Right lobe of liver (tissue), 6 donors: ENCODE measurements at regions not wholly inside any gene's neighbourhood (a gene's known extent, or its start where the extent isn't known, plus 50 kb on each side); places are given as distances from the start of the nearest gene placed in this dataset.
A peak's percentile ranks its signal among the peaks of the same experiment; 100 is the strongest.
"Not testable (repeated sequence)": the region's sequence is repeated elsewhere in the genome, so short reads cannot be mapped to it uniquely, and the experiment has no call there.

Source experiments
- ATAC-seq, 4 donors: fragments of 200-7000 bp; cut with Tn5 transposase; one replicate each; pipeline ENCODE4 v1.9.1; 2020; ENCODE audit warnings: mild to moderate bottlenecking in 4 of 4, moderate library complexity in 4 of 4
- DNase-seq, 3 donors: peaks; one replicate each; pipeline ENCODE4 v3.0.0-alpha.2; 2020
- H3K27ac ChIP-seq, 3 donors: fragments of 200-600 bp; one replicate each; pipeline ENCODE4 v1.8.0; 2022
- H3K27me3 ChIP-seq, 2 donors: fragments of 200-600 bp; one replicate each; pipeline ENCODE4 v1.8.0; 2022
- H3K36me3 ChIP-seq, 4 donors: fragments of 200-600 bp; sonication (generic) in 1 of 4; one replicate each; pipeline versions ENCODE4 v1.5.1 to v1.8.0; 2017 to 2022; ENCODE audit warnings: control low read depth in 1 of 4
- H3K4me1 ChIP-seq, 4 donors: fragments of 200-600 bp; sonication (generic) in 1 of 4; one replicate each; pipeline versions ENCODE4 v1.5.1 to v1.8.0; 2017 to 2022; ENCODE audit warnings: control low read depth in 1 of 4
- H3K4me3 ChIP-seq, 3 donors: fragments of 200-600 bp; one replicate each; pipeline ENCODE4 v1.8.0; 2022
- H3K9me3 ChIP-seq, 4 donors: fragments of 200-600 bp; sonication (generic) in 1 of 4; one replicate each; pipeline versions ENCODE4 v1.5.1 to v1.8.0; 2017 to 2022; ENCODE audit warnings: control low read depth in 1 of 4
- CTCF ChIP-seq, 4 donors: fragments of 200-600 bp in 3 of 4; fragments of 450-650 bp in 1 of 4; IDR thresholded peaks; one replicate each; pipeline versions ENCODE4 v1.5.1 to v1.8.0; 2016 to 2022; ENCODE audit warnings: antibody characterized with exemption in 4 of 4, mild to moderate bottlenecking in 2 of 4
- POLR2A ChIP-seq: fragments of 450-650 bp; IDR thresholded peaks from one replicate; pipeline ENCODE4 v1.6.1; 2017; ENCODE audit warnings: antibody characterized with exemption, mild to moderate bottlenecking
- WGBS: methylation state at CpG from one replicate; pipeline ENCODE4 v1.1.6; 2018; ENCODE audit warnings: low coverage, low lambda C conversion rate; ENCODE audit not compliant: insufficient coverage; ENCODE audit errors: missing lambda C conversion rate; 5-methylcytosine and 5-hydroxymethylcytosine counted together
- intact Hi-C, 2 donors: fragments of 100-400 bp; cut with DNase I; formaldehyde crosslinking; loops; one replicate each; pipeline versions ENCODE4 v1.11.2 to v1.14.1; 2022
- donor health status: DM: no; HTN: yes; CAD: no.
- donor health status: DM: no; HTN: no; CAD: no.
- donor health status: DM: no; HTN: no; CAD: no.
- donor health status: DM: no; HTN: yes; CAD: no.
- donor health status: DM: no; HTN: yes; CAD: no.

GRCh38 chrX:129092757-129093156 is 430.5 kb downstream of the SMARCA1 start:
- H3K27ac ChIP-seq, result no peak overlapping the region
- intact Hi-C loops, result no loop called here
- no peak overlapping the region for H3K4me3 ChIP-seq
- no peak for TF ChIP-seq POLR2A
- TF ChIP-seq CTCF (IDR thresholded peaks at IDR 0.05), result no peak
- H3K9me3 ChIP-seq, result no peaks in the 10 kb centered on the region
- H3K4me1 ChIP-seq, result no peaks in the 10 kb centered on the region
- ATAC-seq, result no peak
- no peaks in the 10 kb centered on the region for H3K27me3 ChIP-seq
- no peak for DNase-seq
- no peaks in the 10 kb centered on the region for H3K36me3 ChIP-seq

DNA sequence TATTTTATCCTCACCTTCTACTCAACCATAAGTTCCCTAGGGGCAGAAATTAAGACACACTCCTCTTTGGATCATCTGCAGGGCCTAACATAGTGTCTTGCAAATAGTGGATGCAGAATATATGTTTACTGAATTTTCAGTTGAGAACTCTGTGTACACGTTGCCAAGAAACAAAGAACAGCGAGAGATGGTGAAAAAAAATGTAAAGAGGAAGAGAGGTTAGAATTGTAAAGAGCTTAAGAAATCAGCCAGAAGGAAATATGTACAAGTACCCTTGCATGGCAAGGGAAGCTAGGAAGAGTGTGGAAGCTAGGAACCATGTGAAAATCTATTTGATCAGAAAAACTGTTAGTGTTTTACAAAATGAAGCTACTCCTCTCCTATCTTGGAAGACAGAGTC is 431.0 kb downstream of the SMARCA1 start:
- ATAC-seq (no peak), DNase-seq (no peak)
- no peak for TF ChIP-seq CTCF (IDR thresholded peaks at IDR 0.05)
- TF ChIP-seq POLR2A, result no peak
- Histone ChIP-seq H3K36me3 (no peaks in the 10 kb centered on the region), H3K4me3 (no peak overlapping the region), H3K9me3 (no peaks in the 10 kb centered on the region), H3K4me1 (no peaks in the 10 kb centered on the region), H3K27me3 (no peaks in the 10 kb centered on the region), H3K27ac (no peak overlapping the region)
- WGBS, result 39% methylated on average over 2 of the region's 2 CpGs
- intact Hi-C loops, result no loop called here

GRCh38 chrX:129091097-129091496 is 432.2 kb downstream of the SMARCA1 start:
- no peaks in the 10 kb centered on the region for H3K27me3 ChIP-seq
- no peak for DNase-seq
- H3K36me3 ChIP-seq, result no peaks in the 10 kb centered on the region
- H3K4me3 ChIP-seq, result no peak overlapping the region
- no peak overlapping the region for H3K27ac ChIP-seq
- WGBS, result 38% methylated on average over 2 of the region's 2 CpGs
- intact Hi-C loops, result no loop called here
- no peaks in the 10 kb centered on the region for H3K9me3 ChIP-seq
- no peaks in the 10 kb centered on the region for H3K4me1 ChIP-seq
- no peak for ATAC-seq
- TF ChIP-seq POLR2A (no peak), CTCF (IDR thresholded peaks at IDR 0.05) (no peak)

GRCh38 chrX:129086802-129087201 is 436.5 kb downstream of the SMARCA1 start:
- no peaks in the 10 kb centered on the region for H3K4me1 ChIP-seq
- peaks cover 0 to 2% (median 0%) of the 10 kb centered on the region in 4 donors for H3K9me3 ChIP-seq
- intact Hi-C loops, result no loop called here
- H3K27me3 ChIP-seq, result no peaks in the 10 kb centered on the region
- DNase-seq (peak in 1 of 3 donors; percentile 49), ATAC-seq (no peak)
- no peak overlapping the region for H3K27ac ChIP-seq
- TF ChIP-seq POLR2A (no peak), CTCF (IDR thresholded peaks at IDR 0.05) (no peak)
- WGBS, result no CpG with 5 or more reads among the region's 7 CpGs
- no peak overlapping the region for H3K4me3 ChIP-seq
- H3K36me3 ChIP-seq, result no peaks in the 10 kb centered on the region

GRCh38 chrX:129084291-129084690 is 439.0 kb downstream of the SMARCA1 start:
- intact Hi-C loops, H3K27me3 ChIP-seq, H3K9me3 ChIP-seq, H3K4me3 ChIP-seq, H3K27ac ChIP-seq, H3K4me1 ChIP-seq, ATAC-seq, H3K36me3 ChIP-seq, DNase-seq: not testable (repeated sequence)
- 83% methylated on average over 3 of the region's 3 CpGs for WGBS
